ENCODE measurements at regions not wholly inside any gene's neighbourhood (a gene's known extent, or its start where the extent isn't known, plus 50 kb on each side); places are given as distances from the start of the nearest gene placed in this dataset.

DNA sequence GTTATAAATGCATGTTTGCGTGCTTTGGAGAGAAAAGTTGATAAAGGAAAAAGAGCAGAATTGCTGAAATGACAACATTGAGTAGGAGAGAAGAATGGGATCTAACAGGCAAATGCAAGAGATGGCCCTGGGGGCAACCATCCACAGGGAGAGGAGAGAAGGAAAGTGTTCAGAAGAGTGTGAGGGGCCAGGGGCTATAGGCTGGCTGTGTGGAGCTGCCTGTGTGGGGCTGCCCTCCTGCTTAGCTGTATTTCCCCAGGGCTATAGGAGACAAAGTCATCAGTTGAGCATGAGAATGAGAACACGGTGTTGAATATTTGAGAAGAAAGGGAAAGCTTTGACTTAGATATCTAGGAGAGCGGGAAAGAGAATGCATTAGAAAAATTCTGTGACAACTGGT is 572.0 kb downstream of the SOX11 start:
- DNase-seq (ENCODE audit: low read depth, low spot score) (no peak), ATAC-seq (no peak)
- Histone ChIP-seq H3K4me1 (ENCODE audit: control insufficient read depth in 1 of 2, insufficient read depth in 2 of 2, low read length in 2 of 2) (no peaks in the 10 kb centered on the region), H3K27me3 (ENCODE audit: insufficient read depth, low read length) (no peaks in the 10 kb centered on the region), H3K27ac (ENCODE audit: low read depth, low read length) (no peak overlapping the region), H3K9ac (ENCODE audit: low read length) (no peak overlapping the region), H3K36me3 (ENCODE audit: control insufficient read depth in 1 of 2, insufficient read depth in 2 of 2, low read length in 2 of 2) (no peaks in the 10 kb centered on the region), H3K9me2 (ENCODE audit: insufficient read depth) (no peaks in the 10 kb centered on the region), H3K4me2 (ENCODE audit: low read length) (no peak overlapping the region), H3K4me3 (replicated peaks in 1 of 2; ENCODE audit: low read depth in 1 of 2, low read length in 2 of 2) (no peak overlapping the region), H2AFZ (ENCODE audit: low read depth, low read length, poor library complexity, severe bottlenecking) (no peak overlapping the region), H3K79me2 (ENCODE audit: insufficient read depth, low read length) (no peaks in the 10 kb centered on the region), H4K20me1 (ENCODE audit: insufficient read depth) (no peaks in the 10 kb centered on the region), H3K9me3 (ENCODE audit: control insufficient read depth in 1 of 2, insufficient read depth in 1 of 2, low read depth in 1 of 2, low read length in 2 of 2) (peaks cover 4 to 10% of the 10 kb centered on the region in 2 experiments; a peak in 2 of 4 replicates)
- TF ChIP-seq POLR2AphosphoS5 (IDR thresholded peaks at IDR 0.05; ENCODE audit: low read depth, low read length) (no peak), FOSL1 (IDR thresholded peaks at IDR 0.05; ENCODE audit: low read depth) (no peak), ZFX (IDR thresholded peaks at IDR 0.05) (no peak), RAD21 (IDR thresholded peaks at IDR 0.05; ENCODE audit: low read depth) (no peak), YY1 (IDR thresholded peaks at IDR 0.05; ENCODE audit: extremely low read depth, insufficient replicate concordance, low read depth, low read length) (no peak)
- TF ChIP-seq, protein P1, sequence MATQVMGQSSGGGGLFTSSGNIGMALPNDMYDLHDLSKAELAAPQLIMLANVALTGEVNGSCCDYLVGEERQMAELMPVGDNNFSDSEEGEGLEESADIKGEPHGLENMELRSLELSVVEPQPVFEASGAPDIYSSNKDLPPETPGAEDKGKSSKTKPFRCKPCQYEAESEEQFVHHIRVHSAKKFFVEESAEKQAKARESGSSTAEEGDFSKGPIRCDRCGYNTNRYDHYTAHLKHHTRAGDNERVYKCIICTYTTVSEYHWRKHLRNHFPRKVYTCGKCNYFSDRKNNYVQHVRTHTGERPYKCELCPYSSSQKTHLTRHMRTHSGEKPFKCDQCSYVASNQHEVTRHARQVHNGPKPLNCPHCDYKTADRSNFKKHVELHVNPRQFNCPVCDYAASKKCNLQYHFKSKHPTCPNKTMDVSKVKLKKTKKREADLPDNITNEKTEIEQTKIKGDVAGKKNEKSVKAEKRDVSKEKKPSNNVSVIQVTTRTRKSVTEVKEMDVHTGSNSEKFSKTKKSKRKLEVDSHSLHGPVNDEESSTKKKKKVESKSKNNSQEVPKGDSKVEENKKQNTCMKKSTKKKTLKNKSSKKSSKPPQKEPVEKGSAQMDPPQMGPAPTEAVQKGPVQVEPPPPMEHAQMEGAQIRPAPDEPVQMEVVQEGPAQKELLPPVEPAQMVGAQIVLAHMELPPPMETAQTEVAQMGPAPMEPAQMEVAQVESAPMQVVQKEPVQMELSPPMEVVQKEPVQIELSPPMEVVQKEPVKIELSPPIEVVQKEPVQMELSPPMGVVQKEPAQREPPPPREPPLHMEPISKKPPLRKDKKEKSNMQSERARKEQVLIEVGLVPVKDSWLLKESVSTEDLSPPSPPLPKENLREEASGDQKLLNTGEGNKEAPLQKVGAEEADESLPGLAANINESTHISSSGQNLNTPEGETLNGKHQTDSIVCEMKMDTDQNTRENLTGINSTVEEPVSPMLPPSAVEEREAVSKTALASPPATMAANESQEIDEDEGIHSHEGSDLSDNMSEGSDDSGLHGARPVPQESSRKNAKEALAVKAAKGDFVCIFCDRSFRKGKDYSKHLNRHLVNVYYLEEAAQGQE (IDR thresholded peaks at IDR 0.05; ENCODE audit: low read depth): no peak
- TF ChIP-seq, protein P2, sequence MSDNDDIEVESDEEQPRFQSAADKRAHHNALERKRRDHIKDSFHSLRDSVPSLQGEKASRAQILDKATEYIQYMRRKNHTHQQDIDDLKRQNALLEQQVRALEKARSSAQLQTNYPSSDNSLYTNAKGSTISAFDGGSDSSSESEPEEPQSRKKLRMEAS (IDR thresholded peaks at IDR 0.05): no peak
- intact Hi-C loops (cut with micrococcal nuclease): no loop called here
- ChIA-PET POLR2A (no interaction called here), CTCF (no interaction called here), RAD21 (ENCODE audit: low non-redundant PET in 1 of 2, low total read pairs in 2 of 2, uncharacterized antibody in 2 of 2, unreplicated experiment in 2 of 2) (no interaction called here)
- BruUV-seq (replicated peaks): no TSS peak

Data from HCT116 (cell line).